Ascending aorta (tissue), 2 donors: ENCODE measurements at regions not wholly inside any gene's neighbourhood (a gene's known extent, or its start where the extent isn't known, plus 50 kb on each side); places are given as distances from the start of the nearest gene placed in this dataset.

ENCODE experiments used
- DNase-seq, 2 donors: peaks; one replicate each; pipeline ENCODE4 v3.0.0-alpha.2; 2019; ENCODE audit warnings: low spot score in 2 of 2
- H3K27ac ChIP-seq, 2 donors: fragments of 200-600 bp; sonication (generic); one replicate each; pipeline ENCODE4 v1.5.1; 2016 to 2017; ENCODE audit warnings: mild to moderate bottlenecking in 1 of 2
- H3K27me3 ChIP-seq: fragments of 200-600 bp; sonication (generic); one replicate; pipeline ENCODE4 v1.5.1; 2017
- H3K36me3 ChIP-seq, 2 donors: fragments of 200-600 bp; sonication (generic); one replicate each; pipeline ENCODE4 v1.5.1; 2016
- H3K4me1 ChIP-seq, 2 donors: fragments of 200-600 bp; sonication (generic); one replicate each; pipeline ENCODE4 v1.5.1; 2016 to 2017; ENCODE audit warnings: mild to moderate bottlenecking in 1 of 2
- H3K4me3 ChIP-seq, 2 donors: fragments of 200-600 bp; sonication (generic); one replicate each; pipeline ENCODE4 v1.5.1; 2016 to 2017; ENCODE audit warnings: mild to moderate bottlenecking in 1 of 2
- H3K9me3 ChIP-seq, 2 donors: fragments of 200-600 bp; sonication (generic); one replicate each; pipeline ENCODE4 v1.5.1; 2016
- intact Hi-C: fragments of 100-400 bp; cut with DNase I; formaldehyde crosslinking; loops from one replicate; pipeline ENCODE4 v1.15.1; 2023
- TF ChIP-seq, protein P1 (sequence below), 3 experiments: fragments of 200-600 bp in 2 of 3; fragments of 450-650 bp in 1 of 3; sonication (generic) in 2 of 3; IDR thresholded peaks; one replicate each; pipeline ENCODE4 v1.5.1; 2016 to 2019; ENCODE audit warnings: antibody characterized with exemption in 3 of 3, mild to moderate bottlenecking in 1 of 3, moderate library complexity in 1 of 3

DNA sequence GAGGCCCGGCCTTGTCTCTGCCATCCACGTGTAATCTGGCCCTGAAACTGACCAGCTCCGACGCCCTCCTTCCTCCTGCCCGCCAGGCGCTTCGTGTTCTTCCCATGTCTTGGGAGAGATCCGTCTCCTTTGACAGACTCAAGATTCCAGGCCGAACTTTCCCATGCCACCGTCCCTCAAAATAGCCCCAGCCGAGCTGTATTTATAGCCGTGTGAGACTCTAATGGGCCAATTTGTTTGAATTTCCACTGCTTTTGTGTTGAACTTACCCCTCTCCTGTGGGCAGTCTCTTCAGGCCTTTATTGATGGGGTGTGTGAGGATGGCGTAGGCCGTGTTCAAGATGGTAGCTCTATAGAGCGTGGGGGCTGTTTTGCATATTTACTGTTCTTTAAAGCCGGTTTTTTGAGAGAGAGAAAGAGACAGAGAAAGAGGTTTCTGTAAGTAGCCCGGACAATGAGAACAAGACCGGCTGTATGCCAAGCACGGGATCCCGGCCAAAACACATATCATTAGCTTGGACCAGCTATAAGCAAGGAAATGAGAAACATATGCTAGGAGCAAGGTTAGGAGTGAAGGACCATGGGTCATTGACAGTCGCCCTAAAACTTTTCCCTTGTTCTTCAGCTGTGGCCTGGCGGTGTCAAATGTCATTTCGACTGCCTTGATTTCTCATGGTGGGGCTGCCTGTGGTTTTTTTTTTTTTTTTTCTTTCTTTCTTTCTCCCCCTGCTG lies 124.5 kb upstream of the ZFHX3 start:
- Histone ChIP-seq H3K36me3 (no peaks in the 10 kb centered on the region), H3K9me3 (no peaks in the 10 kb centered on the region), H3K27me3 (no peaks in the 10 kb centered on the region), H3K4me1 (peaks cover 3 to 21% of the 10 kb centered on the region in 2 donors), H3K27ac (peak overlapping the region; percentile 91 to 94), H3K4me3 (peak overlapping the region in 1 of 2 donors; percentile 23)
- DNase-seq = peak in 1 of 2 donors; percentile 86
- intact Hi-C loops = loop anchor here (2.0 kb wide), 3 partner anchors 80 to 324 kb away; no protein-coding TSS in a partner anchor
- TF ChIP-seq, protein P1, sequence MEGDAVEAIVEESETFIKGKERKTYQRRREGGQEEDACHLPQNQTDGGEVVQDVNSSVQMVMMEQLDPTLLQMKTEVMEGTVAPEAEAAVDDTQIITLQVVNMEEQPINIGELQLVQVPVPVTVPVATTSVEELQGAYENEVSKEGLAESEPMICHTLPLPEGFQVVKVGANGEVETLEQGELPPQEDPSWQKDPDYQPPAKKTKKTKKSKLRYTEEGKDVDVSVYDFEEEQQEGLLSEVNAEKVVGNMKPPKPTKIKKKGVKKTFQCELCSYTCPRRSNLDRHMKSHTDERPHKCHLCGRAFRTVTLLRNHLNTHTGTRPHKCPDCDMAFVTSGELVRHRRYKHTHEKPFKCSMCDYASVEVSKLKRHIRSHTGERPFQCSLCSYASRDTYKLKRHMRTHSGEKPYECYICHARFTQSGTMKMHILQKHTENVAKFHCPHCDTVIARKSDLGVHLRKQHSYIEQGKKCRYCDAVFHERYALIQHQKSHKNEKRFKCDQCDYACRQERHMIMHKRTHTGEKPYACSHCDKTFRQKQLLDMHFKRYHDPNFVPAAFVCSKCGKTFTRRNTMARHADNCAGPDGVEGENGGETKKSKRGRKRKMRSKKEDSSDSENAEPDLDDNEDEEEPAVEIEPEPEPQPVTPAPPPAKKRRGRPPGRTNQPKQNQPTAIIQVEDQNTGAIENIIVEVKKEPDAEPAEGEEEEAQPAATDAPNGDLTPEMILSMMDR (IDR thresholded peaks at IDR 0.05) = peak in 1 of 3 experiments; percentile 29

DNA sequence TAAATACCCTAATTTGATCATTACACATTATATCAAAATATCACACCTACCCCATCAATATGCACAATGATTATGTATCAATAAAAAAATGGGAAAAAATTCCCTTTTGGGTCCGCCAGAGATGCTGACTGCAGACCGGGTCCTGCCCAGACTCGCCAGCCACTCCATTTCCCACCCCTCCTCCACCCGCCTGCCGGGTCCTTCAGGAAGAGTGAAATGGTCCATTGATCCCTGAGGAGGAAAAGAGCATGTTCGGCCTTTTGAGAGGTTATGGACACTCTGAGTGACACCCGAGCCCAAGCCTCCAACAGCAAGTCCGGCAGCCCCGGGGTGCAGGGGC lies 123.9 kb upstream of the ZFHX3 start:
- Histone ChIP-seq H3K36me3 (no peaks in the 10 kb centered on the region), H3K27ac (peak overlapping the region; percentile 91 to 94), H3K4me1 (peaks cover 3 to 21% of the 10 kb centered on the region in 2 donors), H3K27me3 (no peaks in the 10 kb centered on the region), H3K4me3 (no peak overlapping the region), H3K9me3 (no peaks in the 10 kb centered on the region)
- TF ChIP-seq, protein P1 (IDR thresholded peaks at IDR 0.05) = no peak
- intact Hi-C loops = loop anchor here (2.0 kb wide), 3 partner anchors 79 to 323 kb away; no protein-coding TSS in a partner anchor
- no peak for DNase-seq

DNA sequence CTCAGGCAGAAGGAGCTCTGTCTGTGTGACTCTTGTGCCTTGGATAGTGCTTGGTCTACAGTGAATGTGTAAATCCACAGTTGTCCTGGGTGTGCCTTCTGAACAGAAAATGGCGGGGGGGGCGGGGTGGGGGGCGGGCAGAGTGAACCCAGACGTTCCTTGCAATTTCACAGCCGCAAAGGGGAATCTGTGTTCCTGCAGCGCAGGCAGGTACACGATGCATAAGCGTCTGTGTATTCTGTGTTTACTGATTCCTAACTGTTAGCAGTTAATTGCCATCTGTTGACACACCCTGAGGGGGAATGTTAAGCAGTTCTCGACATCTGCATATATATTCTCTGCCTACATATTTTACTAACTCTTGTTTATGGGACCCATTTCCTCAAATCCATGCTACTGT lies 123.5 kb upstream of the ZFHX3 start:
- TF ChIP-seq, protein P1 (IDR thresholded peaks at IDR 0.05) = no peak
- peak overlapping the region; percentile 91 to 94 for H3K27ac ChIP-seq
- no peaks in the 10 kb centered on the region for H3K27me3 ChIP-seq
- no peak for DNase-seq
- H3K4me3 ChIP-seq = no peak overlapping the region
- no peaks in the 10 kb centered on the region for H3K36me3 ChIP-seq
- intact Hi-C loops = no loop called here
- H3K9me3 ChIP-seq = no peaks in the 10 kb centered on the region
- peaks cover 3 to 21% of the 10 kb centered on the region in 2 donors for H3K4me1 ChIP-seq

DNA sequence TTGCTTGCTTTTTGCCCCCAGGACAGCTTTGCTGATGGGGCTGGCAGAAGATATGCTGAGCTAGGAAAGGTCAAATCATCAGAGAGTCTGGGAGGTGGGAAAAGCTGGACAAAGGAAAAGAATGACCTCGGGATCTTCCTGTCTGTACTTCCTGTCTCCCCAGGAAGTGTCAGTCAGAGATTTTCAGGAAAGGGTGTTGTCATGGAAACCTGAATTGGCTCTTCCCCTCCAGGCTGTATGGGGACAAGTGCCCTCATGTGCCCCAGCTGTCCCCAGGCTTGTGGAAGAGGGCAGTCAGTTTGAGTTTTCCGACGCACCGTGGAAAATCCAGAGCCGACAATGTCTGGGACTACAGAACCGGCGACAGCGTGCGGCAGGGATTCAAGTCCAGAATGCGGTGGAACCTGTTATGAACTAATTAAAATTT lies 122.7 kb upstream of the ZFHX3 start:
- no peaks in the 10 kb centered on the region for H3K9me3 ChIP-seq
- peaks cover 3 to 27% of the 10 kb centered on the region in 2 donors for H3K4me1 ChIP-seq
- TF ChIP-seq, protein P1 (IDR thresholded peaks at IDR 0.05) = no peak
- intact Hi-C loops = no loop called here
- no peak overlapping the region for H3K4me3 ChIP-seq
- H3K27ac ChIP-seq = peak overlapping the region in 1 of 2 donors; percentile 31
- H3K36me3 ChIP-seq = no peaks in the 10 kb centered on the region
- H3K27me3 ChIP-seq = no peaks in the 10 kb centered on the region
- no peak for DNase-seq

DNA sequence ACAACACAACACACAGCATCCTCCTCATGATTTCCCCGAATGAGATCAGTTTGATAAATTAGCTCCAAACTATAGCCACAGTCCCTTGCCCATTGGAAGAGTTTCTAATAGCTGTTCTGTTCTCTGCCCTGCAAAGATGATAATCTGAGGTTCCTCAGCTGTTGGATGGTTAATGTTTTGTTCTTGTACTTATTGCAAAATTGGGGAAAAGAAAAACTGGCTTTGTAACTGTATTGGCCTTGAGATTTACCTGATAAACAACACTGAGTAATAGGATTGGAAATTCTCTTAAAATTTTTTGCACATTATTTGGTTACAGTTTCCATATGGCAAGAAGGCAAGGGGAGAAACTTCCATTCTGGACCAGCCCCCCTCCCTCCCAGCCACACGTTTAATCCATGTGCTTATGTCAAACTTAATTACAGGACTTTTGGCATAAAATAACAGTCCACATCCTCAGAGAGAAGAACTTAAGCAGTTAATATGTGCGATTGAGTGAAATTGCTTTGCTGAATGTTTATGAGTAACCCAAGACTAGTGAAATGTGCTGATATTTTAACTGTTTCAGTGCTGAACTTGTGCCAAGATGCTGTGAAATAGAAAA lies 119.1 kb upstream of the ZFHX3 start:
- Histone ChIP-seq H3K36me3 (no peaks in the 10 kb centered on the region), H3K9me3 (no peaks in the 10 kb centered on the region), H3K4me3 (peak overlapping the region; percentile 43 to 48), H3K27me3 (no peaks in the 10 kb centered on the region), H3K27ac (peak overlapping the region; percentile 78 to 86), H3K4me1 (peaks cover 0 to 8% of the 10 kb centered on the region in 2 donors)
- intact Hi-C loops = loop anchor here (2.0 kb wide), 1 partner anchor 22 kb away; no protein-coding TSS in a partner anchor
- TF ChIP-seq, protein P1 (IDR thresholded peaks at IDR 0.05) = no peak
- no peak for DNase-seq
